NB4 (cell line): ENCODE measurements at regions not wholly inside any gene's neighbourhood (a gene's known extent, or its start where the extent isn't known, plus 50 kb on each side); places are given as distances from the start of the nearest gene placed in this dataset.

Experiments
- DNase-seq: peaks from one replicate; pipeline ENCODE4 v3.0.0; 2010; ENCODE audit warnings: low read depth
- H3K4me3 ChIP-seq: one replicate; pipeline ENCODE4 v1.5.1; 2011; ENCODE audit warnings: mild to moderate bottlenecking, low read depth, low read length, moderate library complexity
- CTCF ChIP-seq: IDR thresholded peaks from one replicate; pipeline ENCODE4 v1.5.1; 2012; ENCODE audit warnings: low read depth, low read length
- MAX ChIP-seq: IDR thresholded peaks from 2 replicates; pipeline ENCODE4 v1.6.1; 2011; ENCODE audit warnings: low read depth, low read length
- MYC ChIP-seq: IDR thresholded peaks from 2 replicates; pipeline ENCODE4 v1.6.1; 2011; ENCODE audit warnings: low read depth, low read length
- POLR2A ChIP-seq: IDR thresholded peaks from 2 replicates; pipeline ENCODE4 v1.6.1; 2011; ENCODE audit warnings: mild to moderate bottlenecking; ENCODE audit not compliant: insufficient read length; ENCODE audit errors: extremely low read depth

- H3K4me3 ChIP-seq: no peak overlapping the region
- TF ChIP-seq CTCF (no peak), MYC (no peak), MAX (no peak), POLR2A (no peak)
- no peak for DNase-seq
Measured at GRCh38 chr1:221089273-221089672, 210.0 kb downstream of the HLX start.

GRCh38 chr1:221089803-221090202 lies 210.6 kb downstream of the HLX start:
- H3K4me3 ChIP-seq: no peak overlapping the region
- TF ChIP-seq MAX: no peak
- no peak for TF ChIP-seq POLR2A
- TF ChIP-seq MYC: no peak
- TF ChIP-seq CTCF: no peak
- no peak for DNase-seq

- TF ChIP-seq POLR2A (no peak), MAX (no peak), CTCF (no peak), MYC (no peak)
- H3K4me3 ChIP-seq: no peak overlapping the region
- peak; percentile 14 for DNase-seq
Measured at GRCh38 chr1:221093903-221094791, 214.9 kb downstream of the HLX start.

GRCh38 chr1:221097479-221098281 lies 218.4 kb downstream of the HLX start:
- DNase-seq: peak; percentile 82
- H3K4me3 ChIP-seq: no peak overlapping the region
- TF ChIP-seq MYC (no peak), POLR2A (no peak), MAX (no peak), CTCF (no peak)

GRCh38 chr1:221098471-221099405 lies 219.5 kb downstream of the HLX start:
- DNase-seq: peak; percentile 51
- no peak overlapping the region for H3K4me3 ChIP-seq
- TF ChIP-seq MYC: peak; percentile 57; the same call in 1 of the 2 replicates
- TF ChIP-seq CTCF: no peak
- TF ChIP-seq MAX: peak; percentile 66
- no peak for TF ChIP-seq POLR2A
